RWPE1 (cell line): ENCODE measurements at regions not wholly inside any gene's neighbourhood (a gene's known extent, or its start where the extent isn't known, plus 50 kb on each side); places are given as distances from the start of the nearest gene placed in this dataset.
A peak's percentile ranks its signal among the peaks of the same experiment; 100 is the strongest.

ENCODE experiments used
- CTCF ChIA-PET: fragments of 350-600 bp; sonication (Branson Sonifier 250); formaldehyde crosslinking; extraction: SDS; loops from one replicate; lab custom pipeline; 2021; lab: Yijun Ruan, JAX
- POLR2A ChIA-PET: fragments of 400-600 bp; formaldehyde crosslinking; extraction: SDS; loops from one replicate; lab custom pipeline; 2020; ENCODE audit warnings: antibody characterized with exemption; ENCODE audit not compliant: low non-redundant PET; lab: Yijun Ruan, JAX
- DNase-seq: peaks from one replicate; pipeline ENCODE4 v3.0.0; 2012; ENCODE audit warnings: low spot score
- H3K27ac ChIP-seq: fragments of 450-650 bp; 2 replicates; pipeline ENCODE4 v1.5.1; 2017
- TF ChIP-seq, protein P1 (sequence below): fragments of 450-650 bp; conservative IDR thresholded peaks from 2 replicates; pipeline ENCODE4 v1.5.1; 2017; ENCODE audit warnings: low read depth, mild to moderate bottlenecking

DNA sequence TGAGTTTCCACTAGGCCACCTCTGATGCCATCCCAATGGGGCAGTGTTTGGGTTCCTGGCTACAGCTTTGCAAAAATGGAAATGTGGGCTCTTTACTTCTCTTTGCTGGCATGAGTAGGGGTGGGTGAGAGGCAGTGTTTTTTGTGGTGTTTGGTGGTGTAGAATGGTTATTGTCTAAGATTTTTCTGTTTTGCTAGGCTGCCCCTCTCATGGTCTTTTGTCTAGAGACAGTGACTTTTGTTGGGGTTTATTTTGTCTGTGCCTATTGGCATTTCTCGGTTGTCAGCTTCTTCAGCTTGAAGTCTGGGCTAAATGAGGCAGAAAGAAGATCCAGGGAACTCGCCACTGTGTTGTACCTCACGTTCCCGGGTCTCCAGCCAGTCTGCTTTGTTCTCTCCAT is 112.1 kb downstream of the CENPF start:
- DNase-seq = no peak
- TF ChIP-seq, protein P1, sequence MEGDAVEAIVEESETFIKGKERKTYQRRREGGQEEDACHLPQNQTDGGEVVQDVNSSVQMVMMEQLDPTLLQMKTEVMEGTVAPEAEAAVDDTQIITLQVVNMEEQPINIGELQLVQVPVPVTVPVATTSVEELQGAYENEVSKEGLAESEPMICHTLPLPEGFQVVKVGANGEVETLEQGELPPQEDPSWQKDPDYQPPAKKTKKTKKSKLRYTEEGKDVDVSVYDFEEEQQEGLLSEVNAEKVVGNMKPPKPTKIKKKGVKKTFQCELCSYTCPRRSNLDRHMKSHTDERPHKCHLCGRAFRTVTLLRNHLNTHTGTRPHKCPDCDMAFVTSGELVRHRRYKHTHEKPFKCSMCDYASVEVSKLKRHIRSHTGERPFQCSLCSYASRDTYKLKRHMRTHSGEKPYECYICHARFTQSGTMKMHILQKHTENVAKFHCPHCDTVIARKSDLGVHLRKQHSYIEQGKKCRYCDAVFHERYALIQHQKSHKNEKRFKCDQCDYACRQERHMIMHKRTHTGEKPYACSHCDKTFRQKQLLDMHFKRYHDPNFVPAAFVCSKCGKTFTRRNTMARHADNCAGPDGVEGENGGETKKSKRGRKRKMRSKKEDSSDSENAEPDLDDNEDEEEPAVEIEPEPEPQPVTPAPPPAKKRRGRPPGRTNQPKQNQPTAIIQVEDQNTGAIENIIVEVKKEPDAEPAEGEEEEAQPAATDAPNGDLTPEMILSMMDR = no peak
- POLR2A ChIA-PET = no interaction called here
- CTCF ChIA-PET = no interaction called here
- no peak overlapping the region for H3K27ac ChIP-seq

DNA sequence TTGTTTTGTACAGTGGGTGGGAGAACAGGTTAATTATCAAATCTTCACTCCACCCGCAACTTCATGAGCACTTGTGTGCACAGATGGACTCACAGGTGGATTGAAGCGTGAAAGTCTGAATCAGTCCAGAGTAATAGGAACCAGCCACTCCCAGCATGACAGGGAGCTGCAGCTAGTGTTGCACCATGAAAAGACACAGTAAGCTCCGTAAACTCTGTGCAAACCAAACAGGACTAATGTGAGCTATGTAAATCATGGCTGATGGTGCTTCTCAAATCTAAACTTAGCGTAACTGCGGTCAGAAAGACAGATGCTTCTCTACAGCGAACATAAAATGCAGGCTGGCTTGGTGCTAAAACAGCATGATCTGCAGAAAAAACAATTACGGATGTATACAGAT is 114.4 kb downstream of the CENPF start:
- ChIA-PET CTCF (no interaction called here), POLR2A (no interaction called here)
- DNase-seq = no peak

DNA sequence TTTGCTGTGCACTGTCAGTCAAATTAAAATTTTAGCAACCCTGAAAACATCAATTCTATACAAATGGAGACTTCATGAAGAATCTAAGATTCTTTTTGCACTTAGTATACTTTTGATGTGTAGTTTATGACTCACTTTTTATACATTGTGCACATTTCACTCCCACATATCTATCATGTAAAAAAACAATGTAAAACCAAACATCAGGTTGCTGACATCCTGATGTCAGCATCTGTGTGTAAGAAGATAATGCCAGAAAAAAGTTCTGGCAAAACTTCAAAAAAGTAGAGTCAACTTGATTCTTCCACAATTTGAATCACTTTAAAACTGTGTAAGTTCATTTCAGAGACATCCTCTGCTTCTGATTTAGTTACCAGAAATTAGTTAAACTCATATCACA is 115.7 kb downstream of the CENPF start:
- DNase-seq = peak; percentile 26
- TF ChIP-seq, protein P1 = no peak
- no peak overlapping the region for H3K27ac ChIP-seq
- ChIA-PET POLR2A (no interaction called here), CTCF (no interaction called here)

More for the DNA sequence above, 114.4 kb downstream of the CENPF start:
- no peak overlapping the region for H3K27ac ChIP-seq
- TF ChIP-seq, protein P1 = no peak

DNA sequence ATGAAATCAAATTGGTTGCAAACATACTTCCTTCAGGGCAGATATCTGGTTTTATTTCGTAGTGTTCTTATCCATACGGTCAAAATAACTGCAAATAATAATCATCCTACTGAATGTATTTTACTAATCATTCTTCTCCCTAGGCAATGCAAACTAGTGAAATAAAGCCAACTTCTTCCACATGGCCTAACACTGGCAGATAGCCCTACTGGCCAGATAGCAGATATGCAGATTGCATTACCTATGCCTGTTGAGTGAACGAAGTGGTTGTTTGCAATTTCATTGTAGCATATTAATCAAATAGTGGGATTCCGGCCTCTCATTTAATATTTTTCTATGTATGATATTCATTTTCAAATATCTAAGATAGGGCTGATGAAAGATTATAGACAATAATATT is 116.2 kb downstream of the CENPF start:
- no peak for DNase-seq
- TF ChIP-seq, protein P1 = no peak
- CTCF ChIA-PET = no interaction called here
- POLR2A ChIA-PET = no interaction called here
- H3K27ac ChIP-seq = no peak overlapping the region

DNA sequence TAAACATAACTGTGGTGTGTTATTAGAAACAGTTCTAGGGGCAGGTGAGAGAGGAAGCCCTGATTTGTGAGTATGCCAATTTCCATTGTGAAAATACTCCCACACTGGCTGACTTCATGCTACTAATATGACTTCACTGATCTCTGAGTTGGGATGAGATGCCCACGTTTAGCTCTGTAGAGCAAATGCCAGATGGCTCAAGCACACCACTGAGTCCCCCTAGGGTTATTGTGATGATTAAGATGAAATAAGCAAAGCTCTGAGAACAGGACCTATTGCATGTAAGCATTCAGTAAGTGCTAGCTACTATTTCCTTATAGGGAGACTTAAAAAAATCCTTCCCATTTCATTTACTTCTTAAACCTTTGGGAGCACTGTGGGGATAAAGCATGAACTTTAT is 117.6 kb downstream of the CENPF start:
- no peak overlapping the region for H3K27ac ChIP-seq
- no peak for DNase-seq
- CTCF ChIA-PET = interaction anchor here (0.6 to 0.8 kb wide), 2 partner anchors 10 to 12 kb away, joined by 3 read pairs; no protein-coding TSS in a partner anchor
- TF ChIP-seq, protein P1 = no peak
- POLR2A ChIA-PET = no interaction called here

DNA sequence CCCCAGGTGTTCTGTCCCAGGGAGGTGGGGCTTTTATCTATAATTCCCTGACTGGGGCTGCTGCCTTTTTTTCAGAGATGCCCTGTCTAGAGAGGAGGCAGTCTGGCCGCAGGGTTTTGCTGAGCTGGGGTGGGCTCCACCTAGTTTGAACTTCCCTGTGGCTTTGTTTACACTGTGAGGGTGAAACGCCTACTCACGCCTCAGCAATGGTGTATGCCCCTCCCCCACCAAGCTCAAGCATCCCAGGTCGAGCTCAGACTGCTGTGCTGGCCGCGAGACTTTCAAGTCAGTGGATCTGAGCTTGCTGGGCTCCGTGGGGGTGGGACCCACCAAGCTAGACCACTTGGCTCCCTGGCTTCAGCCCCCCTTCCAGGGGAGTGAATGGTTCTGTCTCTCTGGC is 124.3 kb downstream of the CENPF start:
- no peak overlapping the region for H3K27ac ChIP-seq
- ChIA-PET POLR2A (no interaction called here), CTCF (no interaction called here)
- DNase-seq = no peak
- TF ChIP-seq, protein P1 = no peak

DNA sequence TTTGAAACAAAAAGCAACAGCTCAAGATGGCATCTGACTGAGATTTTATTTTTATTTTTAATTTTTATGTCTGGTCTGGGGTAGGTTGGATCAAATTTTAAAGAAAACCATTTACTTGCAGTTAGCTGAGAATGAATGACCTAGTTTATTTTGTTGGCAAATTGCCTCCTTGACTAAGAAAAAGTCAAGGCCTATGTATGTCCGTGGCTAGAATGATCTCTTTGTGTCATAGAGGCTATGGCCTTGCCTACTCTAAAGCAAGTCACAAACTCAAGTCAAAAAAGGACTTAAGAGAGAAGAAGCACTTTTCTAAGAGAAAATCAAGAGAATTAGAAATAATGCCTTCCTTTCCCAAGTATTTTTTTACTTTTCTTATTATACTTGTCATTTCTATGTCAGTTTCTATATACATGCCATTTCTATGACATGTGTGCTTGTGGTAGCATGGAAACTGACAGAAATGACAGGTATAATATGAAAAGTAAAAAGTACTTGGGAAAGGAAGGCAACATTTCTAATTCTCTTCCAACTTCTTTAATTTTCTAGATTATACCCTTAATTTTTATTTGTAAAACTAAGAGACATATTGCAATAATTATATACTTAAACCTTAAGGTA is 136.7 kb downstream of the CENPF start:
- DNase-seq = no peak
- H3K27ac ChIP-seq = no peak overlapping the region
- TF ChIP-seq, protein P1 = no peak
- ChIA-PET POLR2A (no interaction called here), CTCF (no interaction called here)
